Activated naive CD8-positive, alpha-beta T cell treated with anti-CD3 and anti-CD28 coated beads for 36 hours (primary cell): ENCODE measurements at regions not wholly inside any gene's neighbourhood (a gene's known extent, or its start where the extent isn't known, plus 50 kb on each side); places are given as distances from the start of the nearest gene placed in this dataset.
"Not testable (repeated sequence)": the region's sequence is repeated elsewhere in the genome, so short reads cannot be mapped to it uniquely, and the experiment has no call there.

Experiments used
- DNase-seq: peaks from one replicate; pipeline ENCODE4 v3.0.0; 2021
- H3K27ac Mint-ChIP-seq: one replicate; pipeline ENCODE4 v1.8.0; 2022; ENCODE audit warnings: mild to moderate bottlenecking, moderate library complexity, mixed read lengths
- H3K27me3 Mint-ChIP-seq: one replicate; pipeline ENCODE4 v1.8.0; 2022; ENCODE audit warnings: mild to moderate bottlenecking, mixed read lengths
- H3K36me3 Mint-ChIP-seq: one replicate; pipeline ENCODE4 v1.8.0; 2021; ENCODE audit warnings: mild to moderate bottlenecking, mixed read lengths
- H3K4me1 Mint-ChIP-seq: one replicate; pipeline ENCODE4 v1.8.0; 2021; ENCODE audit warnings: mixed read lengths
- H3K4me3 Mint-ChIP-seq: one replicate; pipeline ENCODE4 v1.8.0; 2022; ENCODE audit warnings: mild to moderate bottlenecking, moderate library complexity, mixed read lengths
- H3K9me3 Mint-ChIP-seq: one replicate; pipeline ENCODE4 v1.8.0; 2022; ENCODE audit warnings: mixed read lengths

- Mint-ChIP-seq H3K9me3 (no peaks in the 10 kb centered on the region), H3K27me3 (no peaks in the 10 kb centered on the region), H3K4me3 (no peak overlapping the region), H3K4me1 (no peaks in the 10 kb centered on the region), H3K36me3 (no peaks in the 10 kb centered on the region), H3K27ac (no peak overlapping the region)
- DNase-seq: no peak
Measured at GRCh38 chr18:51531501-51531900, 334.0 kb upstream of the MEX3C start.

DNA sequence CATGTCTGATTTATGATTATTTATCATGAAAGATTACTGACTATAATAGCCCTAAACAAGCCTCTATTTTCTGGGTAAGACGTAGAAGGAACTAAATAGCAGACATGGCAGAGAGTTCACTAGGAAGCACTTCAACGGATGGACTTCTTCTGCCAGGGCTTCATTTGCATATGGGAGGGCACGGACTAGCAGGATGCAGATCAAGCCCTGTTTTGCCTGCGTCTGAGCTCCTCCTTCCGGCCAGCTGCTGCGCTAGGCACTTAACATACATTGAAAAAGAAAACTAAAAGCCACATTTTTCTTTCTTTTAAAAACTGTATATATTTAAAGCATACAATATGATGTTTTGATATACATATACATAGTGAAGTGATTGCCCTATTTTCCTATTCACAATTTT lies 340.0 kb upstream of the MEX3C start:
- H3K27ac Mint-ChIP-seq: no peak overlapping the region
- no peak overlapping the region for H3K4me3 Mint-ChIP-seq
- peaks cover 15% of the 10 kb centered on the region for H3K27me3 Mint-ChIP-seq
- peaks cover 2% of the 10 kb centered on the region for H3K9me3 Mint-ChIP-seq
- no peaks in the 10 kb centered on the region for H3K36me3 Mint-ChIP-seq
- no peaks in the 10 kb centered on the region for H3K4me1 Mint-ChIP-seq
- no peak for DNase-seq

- Mint-ChIP-seq H3K9me3 (peaks cover 2% of the 10 kb centered on the region), H3K27me3 (peaks cover 15% of the 10 kb centered on the region), H3K36me3 (no peaks in the 10 kb centered on the region), H3K27ac (no peak overlapping the region), H3K4me1 (no peaks in the 10 kb centered on the region), H3K4me3 (no peak overlapping the region)
- no peak for DNase-seq
Measured at GRCh38 chr18:51540562-51540961, 343.1 kb upstream of the MEX3C start.

DNA sequence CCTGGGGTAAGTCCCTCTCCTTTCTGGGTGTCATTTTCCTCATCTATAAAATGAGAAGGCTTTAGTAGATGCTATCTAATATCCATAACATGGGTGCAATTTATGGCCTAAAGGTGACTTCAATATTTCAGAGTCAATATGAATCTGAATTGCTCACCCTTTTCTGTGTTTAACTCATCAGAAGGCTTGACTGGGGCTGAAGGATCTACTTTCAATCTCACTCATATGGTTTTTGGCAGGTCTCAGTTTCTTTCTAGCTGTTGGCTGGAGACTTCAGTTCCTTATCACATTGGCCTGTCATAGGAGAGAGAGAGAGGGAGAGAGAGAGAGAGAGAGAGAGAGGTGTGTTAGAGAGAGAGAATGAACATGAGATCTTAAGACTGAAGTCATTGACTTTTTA lies 343.7 kb upstream of the MEX3C start:
- H3K36me3 Mint-ChIP-seq: no peaks in the 10 kb centered on the region
- DNase-seq: no peak
- H3K27ac Mint-ChIP-seq: no peak overlapping the region
- no peak overlapping the region for H3K4me3 Mint-ChIP-seq
- peaks cover 2% of the 10 kb centered on the region for H3K9me3 Mint-ChIP-seq
- peaks cover 15% of the 10 kb centered on the region for H3K27me3 Mint-ChIP-seq
- no peaks in the 10 kb centered on the region for H3K4me1 Mint-ChIP-seq

DNA sequence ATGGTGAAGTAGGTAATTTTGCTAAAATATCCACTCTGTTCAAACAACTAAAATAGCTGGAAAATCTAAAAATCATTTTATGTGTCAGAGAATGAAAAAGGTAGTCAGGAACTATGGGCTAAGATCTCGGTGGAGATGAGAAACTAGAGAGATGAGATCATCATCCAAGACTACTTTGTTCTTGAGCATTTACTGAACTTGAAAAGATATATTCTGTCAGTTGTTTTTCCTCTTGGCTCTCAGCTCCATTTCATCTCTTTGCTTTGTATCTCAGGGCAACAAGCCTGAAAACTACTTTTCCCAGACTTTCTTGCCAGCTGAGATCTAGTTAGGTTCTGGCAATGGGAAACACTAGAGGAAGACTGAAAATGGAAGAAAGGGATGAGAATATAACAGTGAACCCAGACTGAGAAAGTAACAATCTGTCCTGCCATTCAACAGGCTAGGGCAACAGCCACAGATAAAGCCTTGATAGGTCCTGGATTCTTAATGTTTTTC lies 346.2 kb upstream of the MEX3C start:
- H3K4me3 Mint-ChIP-seq: no peak overlapping the region
- H3K27me3 Mint-ChIP-seq: peaks cover 14% of the 10 kb centered on the region
- no peak overlapping the region for H3K27ac Mint-ChIP-seq
- DNase-seq: no peak
- H3K36me3 Mint-ChIP-seq: no peaks in the 10 kb centered on the region
- H3K9me3 Mint-ChIP-seq: peaks cover 2% of the 10 kb centered on the region
- no peaks in the 10 kb centered on the region for H3K4me1 Mint-ChIP-seq

GRCh38 chr18:51545446-51545845 lies 348.0 kb upstream of the MEX3C start:
- no peak overlapping the region for H3K4me3 Mint-ChIP-seq
- no peak overlapping the region for H3K27ac Mint-ChIP-seq
- H3K27me3 Mint-ChIP-seq: peaks cover 8% of the 10 kb centered on the region
- no peak for DNase-seq
- no peaks in the 10 kb centered on the region for H3K36me3 Mint-ChIP-seq
- H3K4me1 Mint-ChIP-seq: no peaks in the 10 kb centered on the region
- peaks cover 2% of the 10 kb centered on the region for H3K9me3 Mint-ChIP-seq

DNA sequence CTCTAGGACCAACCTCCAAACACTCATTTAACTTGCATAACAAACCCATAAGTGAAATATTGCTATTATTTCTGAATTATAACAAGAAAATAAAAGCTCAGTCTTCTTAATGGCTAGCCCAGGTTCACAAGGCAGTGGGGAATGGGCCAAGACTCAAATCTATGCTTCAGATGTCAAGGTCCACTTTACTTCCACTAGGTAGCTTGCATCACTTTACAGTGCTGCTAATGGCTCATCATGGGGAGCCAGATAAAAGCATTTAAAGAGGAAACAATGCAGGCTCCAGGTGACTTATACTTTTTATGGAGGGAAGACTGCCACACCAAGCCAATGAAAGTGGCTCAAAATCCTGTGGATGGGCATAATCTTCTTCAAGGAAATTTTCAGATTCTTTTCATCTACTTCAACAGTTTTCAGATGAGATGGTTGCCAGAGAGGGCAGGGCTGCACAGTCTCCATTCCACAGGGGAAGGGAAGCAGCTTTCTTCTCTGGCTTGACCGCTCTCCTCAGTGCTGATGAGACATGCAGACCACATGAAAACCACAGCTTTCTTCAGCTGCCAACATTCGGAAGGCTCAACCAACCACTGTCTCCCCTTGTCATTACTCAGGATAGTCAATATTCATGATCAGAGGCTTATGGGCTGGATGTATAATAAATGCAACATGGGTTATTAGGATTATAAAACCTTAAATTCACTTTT lies 361.9 kb upstream of the MEX3C start:
- DNase-seq: no peak
- H3K9me3 Mint-ChIP-seq: no peaks in the 10 kb centered on the region
- H3K27ac Mint-ChIP-seq: no peak overlapping the region
- H3K4me3 Mint-ChIP-seq: no peak overlapping the region
- H3K27me3 Mint-ChIP-seq: peaks cover 3% of the 10 kb centered on the region
- no peaks in the 10 kb centered on the region for H3K4me1 Mint-ChIP-seq
- H3K36me3 Mint-ChIP-seq: no peaks in the 10 kb centered on the region

- no peaks in the 10 kb centered on the region for H3K36me3 Mint-ChIP-seq
Measured at GRCh38 chr18:51559902-51560287, 362.4 kb upstream of the MEX3C start.

GRCh38 chr18:51561821-51562220 lies 364.3 kb upstream of the MEX3C start:
- Mint-ChIP-seq H3K4me1 (no peaks in the 10 kb centered on the region), H3K4me3 (no peak overlapping the region), H3K9me3 (no peaks in the 10 kb centered on the region), H3K36me3 (no peaks in the 10 kb centered on the region), H3K27ac (no peak overlapping the region), H3K27me3 (peaks cover 17% of the 10 kb centered on the region)
- DNase-seq: no peak

More at GRCh38 chr18:51559902-51560287, 362.4 kb upstream of the MEX3C start:
- Mint-ChIP-seq H3K9me3 (no peaks in the 10 kb centered on the region), H3K27me3 (peaks cover 9% of the 10 kb centered on the region), H3K4me1 (no peaks in the 10 kb centered on the region), H3K4me3 (no peak overlapping the region), H3K27ac (no peak overlapping the region)
- DNase-seq: no peak

DNA sequence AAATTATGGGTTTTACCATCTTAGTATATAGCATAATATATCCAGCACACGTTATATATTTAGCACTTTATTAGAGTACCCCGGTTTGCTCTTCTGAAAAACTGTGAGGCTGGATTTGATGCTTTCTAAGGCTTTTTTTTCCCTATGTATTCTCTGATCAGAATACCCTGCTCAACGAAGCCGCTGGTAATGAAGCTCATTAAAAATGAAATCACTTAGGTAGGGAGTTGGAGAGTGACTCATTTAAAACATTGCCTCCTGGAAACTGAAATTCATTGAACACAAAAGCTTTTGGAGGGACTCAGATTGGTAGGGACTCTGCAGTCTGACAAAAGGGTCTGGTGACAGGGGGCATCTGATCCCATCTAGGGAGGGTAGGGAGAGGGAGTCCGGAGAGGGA lies 365.4 kb upstream of the MEX3C start:
- Mint-ChIP-seq H3K4me1 (no peaks in the 10 kb centered on the region), H3K36me3 (no peaks in the 10 kb centered on the region), H3K27me3 (peaks cover 18% of the 10 kb centered on the region), H3K27ac (no peak overlapping the region), H3K9me3 (no peaks in the 10 kb centered on the region), H3K4me3 (no peak overlapping the region)
- DNase-seq: no peak

GRCh38 chr18:51563396-51563795 lies 365.9 kb upstream of the MEX3C start:
- Mint-ChIP-seq H3K36me3 (no peaks in the 10 kb centered on the region), H3K27me3 (peaks cover 22% of the 10 kb centered on the region), H3K4me3 (no peak overlapping the region), H3K27ac (no peak overlapping the region), H3K4me1 (no peaks in the 10 kb centered on the region), H3K9me3 (no peaks in the 10 kb centered on the region)
- no peak for DNase-seq

- DNase-seq: no peak
- Mint-ChIP-seq H3K27me3 (peaks cover 24% of the 10 kb centered on the region), H3K4me1 (no peaks in the 10 kb centered on the region), H3K4me3 (no peak overlapping the region), H3K27ac (no peak overlapping the region), H3K9me3 (no peaks in the 10 kb centered on the region), H3K36me3 (no peaks in the 10 kb centered on the region)
Measured at GRCh38 chr18:51568151-51568550, 370.7 kb upstream of the MEX3C start.

GRCh38 chr18:51569153-51569552 lies 371.7 kb upstream of the MEX3C start:
- Mint-ChIP-seq H3K4me1 (no peaks in the 10 kb centered on the region), H3K27me3 (peaks cover 29% of the 10 kb centered on the region), H3K27ac (no peak overlapping the region), H3K4me3 (no peak overlapping the region), H3K9me3 (peaks cover 2% of the 10 kb centered on the region), H3K36me3 (no peaks in the 10 kb centered on the region)
- DNase-seq: no peak

- no peak for DNase-seq
- H3K36me3 Mint-ChIP-seq: no peaks in the 10 kb centered on the region
- no peak overlapping the region for H3K4me3 Mint-ChIP-seq
- peaks cover 4% of the 10 kb centered on the region for H3K9me3 Mint-ChIP-seq
- no peaks in the 10 kb centered on the region for H3K4me1 Mint-ChIP-seq
- H3K27me3 Mint-ChIP-seq: peaks cover 27% of the 10 kb centered on the region
- H3K27ac Mint-ChIP-seq: no peak overlapping the region
Measured at GRCh38 chr18:51569561-51569960, 372.1 kb upstream of the MEX3C start.

- H3K4me1 Mint-ChIP-seq, H3K36me3 Mint-ChIP-seq, H3K4me3 Mint-ChIP-seq, H3K27ac Mint-ChIP-seq, DNase-seq, H3K9me3 Mint-ChIP-seq: not testable (repeated sequence)
- H3K27me3 Mint-ChIP-seq: peaks cover 22% of the 10 kb centered on the region
Measured at GRCh38 chr18:51570071-51570470, 372.6 kb upstream of the MEX3C start.

DNA sequence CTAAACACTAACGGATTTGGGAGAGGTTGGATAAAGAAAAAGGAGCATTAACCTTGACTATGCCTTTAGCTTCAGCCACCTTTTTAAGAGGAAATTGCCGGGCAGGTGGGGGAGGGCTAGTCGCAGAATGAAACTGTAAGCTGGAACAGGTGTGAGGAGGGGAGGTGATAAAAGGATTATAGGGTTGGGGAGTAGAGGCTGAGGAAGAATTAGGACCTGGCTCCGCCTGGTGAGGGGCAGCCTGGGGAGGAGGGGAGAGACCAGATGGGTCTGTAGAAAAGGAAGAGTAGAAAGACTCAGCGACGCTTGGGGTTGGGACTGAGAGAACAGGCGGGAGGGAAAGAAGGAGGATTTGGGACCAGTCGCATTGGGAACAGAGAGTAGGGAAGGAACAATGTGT lies 376.4 kb upstream of the MEX3C start:
- not testable (repeated sequence) for H3K9me3 Mint-ChIP-seq

More for the DNA sequence above, 376.4 kb upstream of the MEX3C start:
- not testable (repeated sequence) for H3K27me3 Mint-ChIP-seq, H3K27ac Mint-ChIP-seq, H3K36me3 Mint-ChIP-seq, DNase-seq, H3K4me3 Mint-ChIP-seq, H3K4me1 Mint-ChIP-seq
